NCI-H2227 (cell line): ENCODE measurements at regions not wholly inside any gene's neighbourhood (a gene's known extent, or its start where the extent isn't known, plus 50 kb on each side); places are given as distances from the start of the nearest gene placed in this dataset.

Source experiments
- DNase-seq: peaks from one replicate; lab custom pipeline; 2025; ENCODE audit not compliant: unreplicated experiment; lab: John Stamatoyannopoulos, UW

GRCh38 chr3:54071601-54072000, 50.8 kb upstream of the CACNA2D3 start:
- no peak for DNase-seq

- DNase-seq = no peak
Observed at GRCh38 chr3:54069961-54070360, 52.4 kb upstream of the CACNA2D3 start.

DNA sequence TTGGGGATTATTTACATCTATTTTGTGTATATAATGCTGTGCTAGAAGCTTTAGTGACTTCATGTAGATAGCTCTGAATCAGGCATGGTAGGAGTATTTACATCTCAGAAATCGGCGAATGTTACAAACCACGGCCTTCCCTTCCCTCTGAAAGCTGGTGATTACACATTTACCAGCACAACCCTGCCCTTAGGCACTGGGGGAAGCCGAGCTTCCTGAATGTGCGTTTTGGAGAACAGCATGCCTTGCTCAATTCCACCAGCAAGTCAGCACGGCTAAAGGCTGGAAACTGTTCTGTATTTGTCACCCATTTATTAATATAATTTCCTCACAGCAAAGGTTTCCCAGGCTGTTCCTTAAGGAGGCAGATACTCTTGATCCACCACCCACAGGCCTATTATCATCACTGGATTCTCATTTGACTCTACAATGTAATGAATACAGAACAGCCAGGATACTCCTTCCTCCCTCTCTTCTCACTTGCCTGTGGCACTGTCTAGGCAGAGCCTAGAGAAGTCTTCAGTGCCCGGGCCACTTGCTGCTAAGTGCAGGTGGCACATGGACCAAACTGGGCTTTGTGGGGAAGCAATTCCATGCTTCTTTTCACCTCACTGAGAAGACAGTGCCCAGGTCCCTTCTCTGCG, 55.2 kb upstream of the CACNA2D3 start:
- no peak for DNase-seq

DNA sequence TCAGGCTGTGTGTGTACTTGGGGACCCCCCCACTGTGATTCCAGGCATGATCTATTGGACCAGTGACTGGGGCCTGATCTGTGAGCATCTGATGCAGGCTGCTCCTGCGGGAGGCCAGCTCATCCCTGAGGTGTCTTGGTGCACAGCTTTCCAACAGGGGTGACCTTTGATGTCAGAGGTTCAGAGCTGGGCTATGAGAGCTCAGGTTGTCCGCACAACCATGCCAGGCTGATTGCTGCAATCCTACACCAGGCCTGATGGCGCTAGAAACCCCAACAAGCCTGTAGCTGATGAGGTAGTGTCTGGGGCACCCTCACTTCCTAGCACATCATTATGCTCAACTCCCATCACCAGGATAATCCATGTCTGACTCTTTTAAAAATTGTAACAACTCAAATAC, 56.1 kb upstream of the CACNA2D3 start:
- no peak for DNase-seq

DNA sequence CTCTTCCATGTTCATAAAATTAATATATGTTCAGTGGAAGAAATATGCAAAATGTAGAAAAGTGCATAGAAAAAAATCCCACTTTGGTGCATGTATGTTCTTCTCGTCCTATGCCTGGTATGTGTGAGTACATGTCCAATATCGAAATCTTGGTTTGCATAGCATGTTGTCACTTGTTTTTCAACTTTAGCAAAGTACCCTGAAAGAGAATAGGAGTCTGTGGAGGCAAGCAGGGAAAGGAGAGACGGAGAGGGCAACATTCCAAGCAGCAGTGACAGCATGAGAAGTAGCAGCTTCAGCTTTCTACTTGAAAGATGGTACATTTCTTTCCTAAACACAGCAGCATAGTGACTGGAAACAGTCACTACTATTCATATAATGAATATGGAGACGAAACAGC, 56.8 kb upstream of the CACNA2D3 start:
- DNase-seq = no peak

DNA sequence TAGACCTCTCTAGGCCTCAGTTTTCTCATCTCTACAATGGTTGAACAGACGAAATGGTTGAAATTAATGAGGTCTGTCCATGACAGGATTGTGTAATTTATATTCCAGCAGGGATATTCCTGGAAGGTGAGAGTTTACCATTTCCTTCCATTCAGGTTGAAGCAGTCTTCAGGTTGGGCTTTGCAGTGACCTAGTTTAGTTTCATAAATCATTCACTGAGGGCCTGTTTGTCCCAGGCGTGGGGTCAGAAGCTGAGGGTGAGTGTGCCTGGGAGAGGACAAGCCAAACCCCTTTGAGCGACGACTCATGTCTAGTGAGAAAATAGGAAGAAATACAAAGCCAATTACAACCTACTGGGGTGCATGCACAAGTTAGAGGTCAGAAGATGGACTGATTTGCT, 57.2 kb upstream of the CACNA2D3 start:
- no peak for DNase-seq

DNA sequence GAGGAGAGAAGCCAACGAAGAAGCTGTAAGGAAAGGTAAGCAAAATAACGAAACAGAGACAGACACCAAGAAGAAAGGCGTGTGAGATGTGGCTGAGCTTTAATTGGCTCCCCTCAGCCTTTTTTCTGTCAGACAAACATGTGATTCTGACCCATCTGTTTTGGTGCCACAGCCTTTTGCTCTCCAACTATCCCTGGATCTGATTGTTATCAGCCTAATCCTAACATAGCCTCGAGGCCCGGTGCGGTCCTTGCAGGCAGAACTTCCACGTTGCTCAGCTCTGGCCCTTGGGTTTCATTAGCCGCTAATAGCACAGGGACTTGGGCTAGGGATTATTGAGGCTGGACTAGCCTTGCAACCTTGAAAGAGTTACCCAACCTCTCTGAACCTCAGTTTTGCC, 57.9 kb upstream of the CACNA2D3 start:
- DNase-seq = no peak

DNA sequence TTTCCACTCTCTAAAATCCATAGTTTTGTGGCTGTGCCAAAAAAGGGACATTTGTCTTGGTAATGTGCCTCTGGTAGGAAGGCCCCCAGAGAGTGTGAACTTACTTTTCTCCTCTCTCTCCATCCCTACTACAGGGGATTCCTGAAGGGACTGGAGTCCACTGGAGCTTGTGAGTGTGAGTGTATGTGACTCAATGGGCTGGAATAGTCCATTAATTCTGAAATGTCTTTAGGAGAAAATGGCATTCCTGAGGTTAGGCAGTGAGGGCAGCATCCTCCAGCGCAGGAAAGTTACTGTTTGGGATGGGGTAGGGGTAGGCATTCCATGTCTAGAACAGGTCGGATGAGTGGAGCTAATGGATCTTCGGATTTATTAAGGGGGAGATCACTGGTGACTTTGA, 59.8 kb upstream of the CACNA2D3 start:
- no peak for DNase-seq

GRCh38 chr3:54056521-54056920, 65.8 kb upstream of the CACNA2D3 start:
- no peak for DNase-seq

DNA sequence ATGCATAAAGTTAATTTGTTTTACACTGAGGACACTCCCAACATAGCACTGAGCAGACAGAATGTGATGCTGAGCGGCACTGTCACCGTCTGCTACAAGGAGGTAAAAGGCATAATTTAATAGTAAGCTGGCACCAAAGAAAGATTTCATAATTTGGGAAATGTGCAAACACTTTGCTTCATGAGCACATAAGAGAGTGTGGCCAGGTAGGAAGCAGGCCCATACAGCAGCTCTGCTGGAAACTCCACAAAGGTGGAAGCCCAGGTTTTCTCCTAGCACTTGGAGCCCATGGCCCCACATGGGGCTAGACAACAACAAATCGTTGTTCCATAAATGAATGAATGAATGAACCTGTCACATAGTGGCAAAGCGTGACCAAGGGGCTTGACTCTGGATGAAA, 68.5 kb upstream of the CACNA2D3 start:
- no peak for DNase-seq

GRCh38 chr3:54053211-54053610, 69.1 kb upstream of the CACNA2D3 start:
- no peak for DNase-seq

DNA sequence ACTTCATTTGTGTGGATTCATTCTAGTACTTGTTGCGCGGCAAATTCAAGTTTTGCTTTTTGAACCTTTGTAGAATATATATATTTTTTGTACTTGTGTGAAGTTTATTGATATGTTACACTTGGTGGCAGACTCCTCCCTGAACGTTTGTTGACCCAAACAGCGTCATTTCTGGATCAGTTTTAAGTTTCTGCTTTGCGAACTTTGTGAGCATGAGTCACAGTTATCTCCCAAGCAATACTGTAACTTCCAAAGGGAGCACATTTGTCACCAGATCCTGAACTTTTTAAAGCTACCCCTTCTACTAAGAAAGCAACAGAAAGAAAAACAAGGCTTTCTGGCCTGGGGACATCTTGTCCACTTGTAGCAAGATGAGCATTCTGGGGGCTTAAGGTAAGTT, 74.8 kb upstream of the CACNA2D3 start:
- no peak for DNase-seq

DNA sequence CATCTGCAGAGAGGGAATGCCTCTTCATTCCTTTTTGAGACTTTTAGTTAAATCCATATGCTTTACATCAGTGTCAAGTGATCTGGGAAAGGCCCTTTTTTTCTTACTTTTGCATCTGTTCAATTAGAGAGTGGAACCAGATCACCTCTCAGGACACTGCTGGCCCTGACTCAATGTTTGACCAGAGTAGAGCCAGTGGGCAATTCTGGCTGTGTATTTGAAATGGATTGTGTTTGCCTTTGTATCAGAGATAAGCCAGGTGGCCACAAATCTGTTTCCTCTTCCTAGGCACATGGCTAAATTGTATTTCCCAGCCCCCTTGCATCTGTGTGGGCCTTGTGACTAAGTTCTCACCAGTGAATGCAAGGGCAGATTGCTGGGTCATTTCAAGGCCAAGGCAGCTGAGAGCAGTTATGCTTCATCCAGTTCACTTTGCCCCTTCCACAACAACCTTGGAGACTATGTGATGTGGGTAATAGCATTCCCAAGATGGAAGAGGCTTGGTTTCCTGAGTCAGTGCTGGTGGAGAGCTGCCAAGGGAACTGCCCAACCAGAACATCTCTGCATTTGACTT, 75.6 kb upstream of the CACNA2D3 start:
- DNase-seq = no peak

DNA sequence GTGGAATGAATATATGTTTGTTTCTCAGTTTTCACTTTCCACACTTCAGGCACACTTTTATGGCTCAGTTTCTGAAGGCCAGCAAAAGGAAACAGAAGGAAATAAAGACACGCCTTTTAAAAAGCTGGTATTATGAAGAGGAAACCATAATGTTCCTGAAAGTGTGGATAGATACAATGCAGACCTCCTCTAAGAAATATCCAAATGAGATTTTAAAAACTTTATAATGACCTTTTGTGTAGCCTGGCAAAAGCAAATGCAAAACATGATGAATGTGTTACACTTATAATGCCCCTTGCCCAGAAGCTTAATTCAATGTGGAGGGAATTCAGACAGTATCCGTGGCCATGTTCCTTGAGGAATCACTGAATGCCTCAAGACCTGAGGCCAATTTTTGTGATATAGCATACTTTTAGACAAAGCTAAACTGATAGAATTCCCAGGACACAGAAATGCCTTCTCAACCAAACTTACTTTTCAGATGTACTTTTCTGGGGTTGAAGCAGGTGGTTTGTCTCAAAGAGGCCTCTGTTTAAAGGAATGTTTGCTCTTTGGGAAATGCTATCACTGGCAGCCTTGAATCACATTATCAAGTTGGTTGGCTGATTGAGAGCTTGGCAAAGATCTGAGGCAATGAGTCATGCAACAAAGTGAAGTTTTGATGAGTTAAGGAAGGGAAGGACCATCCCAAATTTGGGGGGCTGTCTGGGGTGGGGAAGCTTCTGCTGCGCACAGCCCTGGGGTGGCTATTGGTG, 77.1 kb upstream of the CACNA2D3 start:
- no peak for DNase-seq

GRCh38 chr3:54042259-54042823, 80.0 kb upstream of the CACNA2D3 start:
- no peak for DNase-seq

DNA sequence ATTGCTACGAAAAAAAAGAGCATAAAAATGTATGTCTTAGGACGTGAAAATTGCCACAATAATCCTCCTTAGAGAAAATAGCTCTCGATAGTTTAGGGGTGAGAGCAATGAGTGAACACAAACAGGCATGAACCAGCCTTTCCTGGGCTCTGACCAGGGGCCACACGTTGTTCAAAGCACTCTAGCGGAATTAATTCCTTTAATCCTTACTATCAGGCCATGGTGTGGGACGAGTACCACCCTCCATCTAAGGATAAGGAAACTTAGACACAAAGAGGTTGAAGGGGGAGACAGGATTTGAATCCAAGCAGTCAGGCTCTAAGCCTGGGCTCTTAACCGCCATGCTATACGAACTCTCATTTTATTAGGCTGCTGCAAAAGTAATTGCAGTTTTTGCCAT, 81.9 kb upstream of the CACNA2D3 start:
- DNase-seq = no peak

DNA sequence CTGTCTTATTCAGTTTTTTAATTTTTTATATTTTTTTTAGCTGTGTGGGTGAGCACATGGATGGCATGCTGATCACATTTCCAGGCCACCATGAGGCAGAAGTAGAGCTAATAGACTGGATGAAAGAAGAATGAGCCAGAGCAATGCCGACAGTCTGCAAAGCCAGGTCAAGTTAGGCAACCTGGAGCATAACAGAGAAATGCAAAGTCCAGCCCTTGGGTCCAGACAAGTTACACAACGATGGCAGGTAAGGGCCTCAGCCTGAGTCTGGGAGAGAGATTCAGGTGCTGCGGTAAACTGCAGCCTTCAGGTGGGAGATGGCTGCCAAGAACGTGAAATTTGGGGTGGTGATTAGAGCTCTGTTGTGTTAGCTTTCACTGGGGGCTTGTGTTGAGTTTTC, 84.0 kb upstream of the CACNA2D3 start:
- DNase-seq = no peak

- DNase-seq = no peak
Observed at GRCh38 chr3:54036543-54036942, 85.8 kb upstream of the CACNA2D3 start.

- no peak for DNase-seq
Observed at GRCh38 chr3:54034971-54035370, 87.4 kb upstream of the CACNA2D3 start.

DNA sequence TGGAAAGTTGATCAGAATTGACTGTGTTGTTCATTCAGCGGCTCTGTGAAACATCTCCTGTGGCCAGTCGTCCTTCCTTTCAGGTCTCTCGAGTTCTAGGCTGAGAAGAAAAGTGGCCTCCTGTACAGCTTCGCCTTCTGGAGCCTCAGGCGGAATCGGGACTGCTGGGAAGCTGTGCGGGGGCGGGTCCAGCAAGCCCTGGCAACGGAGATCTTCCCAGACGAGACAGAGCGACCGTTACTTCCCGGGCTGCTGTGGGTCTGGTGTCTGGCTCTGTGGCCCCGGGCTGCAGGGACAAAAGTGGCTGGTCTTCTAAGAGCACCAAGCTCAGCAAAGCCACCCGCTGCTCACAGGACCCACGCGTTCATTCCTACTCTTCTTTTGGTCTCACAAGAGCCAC, 88.6 kb upstream of the CACNA2D3 start:
- DNase-seq = no peak

GRCh38 chr3:54032598-54032997, 89.8 kb upstream of the CACNA2D3 start:
- no peak for DNase-seq

GRCh38 chr3:54028372-54028771, 94.0 kb upstream of the CACNA2D3 start:
- DNase-seq = no peak
